Upper lobe of left lung (tissue), 4 donors: ENCODE measurements at regions not wholly inside any gene's neighbourhood (a gene's known extent, or its start where the extent isn't known, plus 50 kb on each side); places are given as distances from the start of the nearest gene placed in this dataset.
"Not testable (repeated sequence)": the region's sequence is repeated elsewhere in the genome, so short reads cannot be mapped to it uniquely, and the experiment has no call there.

Experiments used
- POLR2A ChIP-seq, 4 donors: fragments of 450-650 bp; IDR thresholded peaks; one replicate each; pipeline ENCODE4 v1.5.1; 2016 to 2017; ENCODE audit warnings: antibody characterized with exemption in 4 of 4, mild to moderate bottlenecking in 2 of 4
- TF ChIP-seq, protein P1 (sequence below), 6 experiments: fragments of 450-650 bp in 4 of 6; fragments of 200-600 bp in 2 of 6; sonication (generic) in 2 of 6; IDR thresholded peaks; one replicate each; pipeline ENCODE4 v1.5.1; 2016 to 2019; ENCODE audit warnings: antibody characterized with exemption in 6 of 6

DNA sequence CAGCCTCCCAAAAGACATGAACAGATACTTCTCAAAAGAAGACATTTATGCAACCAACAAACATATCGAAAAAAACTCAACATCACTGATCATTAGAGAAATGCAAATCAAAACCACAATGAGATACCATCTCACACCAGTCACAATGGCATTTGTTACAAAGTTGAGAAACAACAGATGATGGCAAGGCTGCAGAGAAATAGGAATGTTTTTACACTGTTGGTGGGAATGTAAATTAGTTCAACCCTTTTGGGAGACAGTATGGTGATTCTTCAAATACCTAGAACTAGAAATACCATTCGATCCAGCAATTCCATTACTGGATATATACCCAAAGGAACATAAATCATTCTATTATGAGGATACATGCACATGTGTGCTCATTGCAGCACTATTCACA is 1349.2 kb upstream of the GJE1 start:
- TF ChIP-seq, protein P1, sequence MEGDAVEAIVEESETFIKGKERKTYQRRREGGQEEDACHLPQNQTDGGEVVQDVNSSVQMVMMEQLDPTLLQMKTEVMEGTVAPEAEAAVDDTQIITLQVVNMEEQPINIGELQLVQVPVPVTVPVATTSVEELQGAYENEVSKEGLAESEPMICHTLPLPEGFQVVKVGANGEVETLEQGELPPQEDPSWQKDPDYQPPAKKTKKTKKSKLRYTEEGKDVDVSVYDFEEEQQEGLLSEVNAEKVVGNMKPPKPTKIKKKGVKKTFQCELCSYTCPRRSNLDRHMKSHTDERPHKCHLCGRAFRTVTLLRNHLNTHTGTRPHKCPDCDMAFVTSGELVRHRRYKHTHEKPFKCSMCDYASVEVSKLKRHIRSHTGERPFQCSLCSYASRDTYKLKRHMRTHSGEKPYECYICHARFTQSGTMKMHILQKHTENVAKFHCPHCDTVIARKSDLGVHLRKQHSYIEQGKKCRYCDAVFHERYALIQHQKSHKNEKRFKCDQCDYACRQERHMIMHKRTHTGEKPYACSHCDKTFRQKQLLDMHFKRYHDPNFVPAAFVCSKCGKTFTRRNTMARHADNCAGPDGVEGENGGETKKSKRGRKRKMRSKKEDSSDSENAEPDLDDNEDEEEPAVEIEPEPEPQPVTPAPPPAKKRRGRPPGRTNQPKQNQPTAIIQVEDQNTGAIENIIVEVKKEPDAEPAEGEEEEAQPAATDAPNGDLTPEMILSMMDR (IDR thresholded peaks at IDR 0.05) = not testable (repeated sequence)
- not testable (repeated sequence) for TF ChIP-seq POLR2A (IDR thresholded peaks at IDR 0.05)
